PFSK-1 (cell line): ENCODE measurements at regions not wholly inside any gene's neighbourhood (a gene's known extent, or its start where the extent isn't known, plus 50 kb on each side); places are given as distances from the start of the nearest gene placed in this dataset.

Experiments
- POLR2AphosphoS5 ChIP-seq: IDR thresholded peaks from 2 replicates; pipeline ENCODE4 v1.6.1; 2012; ENCODE audit warnings: low read depth, mild to moderate bottlenecking, control low read depth, low read length, moderate library complexity
- SIN3A ChIP-seq: IDR thresholded peaks from 2 replicates; pipeline ENCODE4 v1.6.1; 2012; ENCODE audit warnings: mild to moderate bottlenecking, low read length, moderate library complexity, borderline replicate concordance; ENCODE audit not compliant: insufficient read depth
- TAF1 ChIP-seq: IDR thresholded peaks from 2 replicates; pipeline ENCODE4 v1.6.1; 2012; ENCODE audit warnings: low read length, control low read depth, borderline replicate concordance; ENCODE audit not compliant: insufficient read depth
- TF ChIP-seq, protein P1 (sequence below), 2 experiments: IDR thresholded peaks; 2 replicates each; pipeline versions ENCODE4 v1.6.1 to v1.8.0; 2011 to 2012; ENCODE audit warnings: low read depth in 2 of 2, low read length in 2 of 2, control low read depth in 1 of 2, inconsistent platforms in 1 of 2, mild to moderate bottlenecking in 1 of 2, moderate library complexity in 1 of 2; ENCODE audit not compliant: insufficient read depth in 1 of 2

DNA sequence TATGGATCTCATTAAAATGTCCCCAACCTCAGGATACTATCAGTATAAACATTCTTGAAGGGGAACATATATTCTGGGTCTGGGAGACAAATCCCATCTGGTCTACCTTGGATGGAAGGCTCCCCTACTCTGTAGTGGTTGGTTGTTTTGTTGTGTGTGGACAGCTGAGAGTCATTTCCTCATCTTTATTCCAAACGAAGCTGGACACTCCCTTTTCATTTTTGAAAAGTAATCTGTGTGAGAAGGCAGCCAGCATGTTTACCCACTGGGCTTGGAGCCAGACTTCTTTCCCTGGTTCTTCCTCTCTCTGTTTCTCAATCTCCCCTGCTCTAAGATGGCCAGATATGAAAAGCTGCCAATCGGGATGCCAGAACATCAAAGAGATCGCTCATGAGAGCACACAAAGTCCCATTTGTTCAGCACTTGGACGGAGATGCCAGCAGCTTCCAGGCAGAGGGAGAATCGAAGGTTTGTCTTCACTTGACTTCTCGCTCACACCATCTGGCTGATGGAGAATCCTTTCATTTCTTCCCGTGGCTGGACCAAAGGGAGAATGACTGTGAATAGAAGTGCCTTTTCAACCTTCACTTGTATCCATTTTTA is 108.1 kb upstream of the AGR3 start:
- TF ChIP-seq, protein P1, sequence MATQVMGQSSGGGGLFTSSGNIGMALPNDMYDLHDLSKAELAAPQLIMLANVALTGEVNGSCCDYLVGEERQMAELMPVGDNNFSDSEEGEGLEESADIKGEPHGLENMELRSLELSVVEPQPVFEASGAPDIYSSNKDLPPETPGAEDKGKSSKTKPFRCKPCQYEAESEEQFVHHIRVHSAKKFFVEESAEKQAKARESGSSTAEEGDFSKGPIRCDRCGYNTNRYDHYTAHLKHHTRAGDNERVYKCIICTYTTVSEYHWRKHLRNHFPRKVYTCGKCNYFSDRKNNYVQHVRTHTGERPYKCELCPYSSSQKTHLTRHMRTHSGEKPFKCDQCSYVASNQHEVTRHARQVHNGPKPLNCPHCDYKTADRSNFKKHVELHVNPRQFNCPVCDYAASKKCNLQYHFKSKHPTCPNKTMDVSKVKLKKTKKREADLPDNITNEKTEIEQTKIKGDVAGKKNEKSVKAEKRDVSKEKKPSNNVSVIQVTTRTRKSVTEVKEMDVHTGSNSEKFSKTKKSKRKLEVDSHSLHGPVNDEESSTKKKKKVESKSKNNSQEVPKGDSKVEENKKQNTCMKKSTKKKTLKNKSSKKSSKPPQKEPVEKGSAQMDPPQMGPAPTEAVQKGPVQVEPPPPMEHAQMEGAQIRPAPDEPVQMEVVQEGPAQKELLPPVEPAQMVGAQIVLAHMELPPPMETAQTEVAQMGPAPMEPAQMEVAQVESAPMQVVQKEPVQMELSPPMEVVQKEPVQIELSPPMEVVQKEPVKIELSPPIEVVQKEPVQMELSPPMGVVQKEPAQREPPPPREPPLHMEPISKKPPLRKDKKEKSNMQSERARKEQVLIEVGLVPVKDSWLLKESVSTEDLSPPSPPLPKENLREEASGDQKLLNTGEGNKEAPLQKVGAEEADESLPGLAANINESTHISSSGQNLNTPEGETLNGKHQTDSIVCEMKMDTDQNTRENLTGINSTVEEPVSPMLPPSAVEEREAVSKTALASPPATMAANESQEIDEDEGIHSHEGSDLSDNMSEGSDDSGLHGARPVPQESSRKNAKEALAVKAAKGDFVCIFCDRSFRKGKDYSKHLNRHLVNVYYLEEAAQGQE (IDR thresholded peaks at IDR 0.05; ENCODE audit: insufficient read depth in 1 of 2, low read depth in 2 of 2, low read length in 2 of 2) = peak; percentile 55 to 82; a peak in 2 of 4 replicates
- TF ChIP-seq POLR2AphosphoS5 = no peak
- TF ChIP-seq TAF1 = no peak
- TF ChIP-seq SIN3A = peak; percentile 60; the same call in 1 of the 2 replicates
